ENCODE measurements at regions not wholly inside any gene's neighbourhood (a gene's known extent, or its start where the extent isn't known, plus 50 kb on each side); places are given as distances from the start of the nearest gene placed in this dataset.

- intact Hi-C loops (cut with DNase I; ENCODE audit: low total_unique reads), result no loop called here
- Histone ChIP-seq H3K27me3 (replicated peaks in 1 of 7) (no peaks in the 10 kb centered on the region), H3K27ac (no peak overlapping the region), H3K4me3 (no peak overlapping the region), H3K4me1 (peaks cover 0 to 3% (median 0%) of the 10 kb centered on the region in 6 donors), H3K9me3 (peaks cover 0 to 17% (median 0%) of the 10 kb centered on the region in 8 donors), H3K36me3 (no peaks in the 10 kb centered on the region)
- WGBS, 5 donors, result 61 to 96% (median 89%) methylated on average over 3 of the region's 3 CpGs
- no peak for DNase-seq
- TF ChIP-seq POLR2AphosphoS5 (IDR thresholded peaks at IDR 0.05) (no peak), CTCF (IDR thresholded peaks at IDR 0.05 in 8 of 11, conservative IDR thresholded peaks at IDR 0.05 in 3 of 11) (no peak), POLR2A (IDR thresholded peaks at IDR 0.05) (no peak)
These were observed 547.7 kb upstream of the KLF12 start for GRCh38 chr13:74681891-74682290.

GRCh38 chr13:74678308-74678965 is 544.2 kb upstream of the KLF12 start:
- Histone ChIP-seq H3K4me3 (no peak overlapping the region), H3K27me3 (replicated peaks in 1 of 7) (no peaks in the 10 kb centered on the region), H3K9me3 (peaks cover 0 to under 1% (median 0%) of the 10 kb centered on the region in 8 donors), H3K36me3 (no peaks in the 10 kb centered on the region), H3K27ac (no peak overlapping the region), H3K4me1 (no peaks in the 10 kb centered on the region)
- no peak for TF ChIP-seq POLR2A (IDR thresholded peaks at IDR 0.05)
- no peak for TF ChIP-seq CTCF (IDR thresholded peaks at IDR 0.05 in 8 of 11, conservative IDR thresholded peaks at IDR 0.05 in 3 of 11)
- DNase-seq, result no peak
- intact Hi-C loops (cut with DNase I; ENCODE audit: low total_unique reads), result no loop called here
- 44 to 73% (median 49%) methylated on average over 1 of the region's 1 CpG for WGBS, 5 donors

GRCh38 chr13:74675972-74676371 is 541.8 kb upstream of the KLF12 start:
- WGBS, 5 donors, result 86 to 95% (median 94%) methylated on average over 3 of the region's 3 CpGs
- H3K27me3 ChIP-seq (replicated peaks in 1 of 7), result no peaks in the 10 kb centered on the region
- no peaks in the 10 kb centered on the region for H3K9me3 ChIP-seq
- TF ChIP-seq CTCF (IDR thresholded peaks at IDR 0.05 in 8 of 11, conservative IDR thresholded peaks at IDR 0.05 in 3 of 11), result no peak
- no peak for TF ChIP-seq POLR2AphosphoS5 (IDR thresholded peaks at IDR 0.05)
- TF ChIP-seq POLR2A (IDR thresholded peaks at IDR 0.05), result no peak
- H3K36me3 ChIP-seq, result no peaks in the 10 kb centered on the region
- no peak overlapping the region for H3K4me3 ChIP-seq
- H3K27ac ChIP-seq, result no peak overlapping the region
- intact Hi-C loops (cut with DNase I; ENCODE audit: low total_unique reads), result no loop called here
- no peak for DNase-seq
- no peaks in the 10 kb centered on the region for H3K4me1 ChIP-seq

DNA sequence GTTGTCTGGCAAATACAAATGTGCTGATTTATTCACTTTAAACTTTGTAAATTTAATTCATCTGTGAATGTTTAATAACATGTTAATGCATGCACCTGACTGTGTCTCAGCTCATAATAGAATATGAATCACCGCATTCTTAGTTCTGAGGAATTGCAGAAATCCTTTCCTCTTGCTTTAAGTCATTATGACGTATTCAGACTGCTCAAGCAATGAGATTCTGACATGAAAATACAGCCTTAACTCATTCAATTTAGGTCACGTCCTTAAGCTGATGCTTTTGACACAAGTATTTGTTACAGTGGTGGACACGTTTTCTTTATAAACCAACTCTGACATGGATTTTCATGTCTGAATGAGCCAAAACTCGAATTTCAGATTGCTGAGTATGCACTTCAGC is 541.0 kb upstream of the KLF12 start:
- intact Hi-C loops (cut with DNase I; ENCODE audit: low total_unique reads), result no loop called here
- Histone ChIP-seq H3K27me3 (replicated peaks in 1 of 7) (no peaks in the 10 kb centered on the region), H3K9me3 (no peaks in the 10 kb centered on the region), H3K4me3 (no peak overlapping the region), H3K36me3 (no peaks in the 10 kb centered on the region), H3K27ac (no peak overlapping the region), H3K4me1 (no peaks in the 10 kb centered on the region)
- WGBS, 5 donors, result 68 to 77% (median 73%) methylated on average over 5 of the region's 5 CpGs
- TF ChIP-seq CTCF (IDR thresholded peaks at IDR 0.05 in 8 of 11, conservative IDR thresholded peaks at IDR 0.05 in 3 of 11), result no peak
- TF ChIP-seq POLR2AphosphoS5 (IDR thresholded peaks at IDR 0.05), result no peak
- no peak for DNase-seq

All from spleen (tissue), 11 donors.